Breast epithelium (tissue), 4 donors: ENCODE measurements at regions not wholly inside any gene's neighbourhood (a gene's known extent, or its start where the extent isn't known, plus 50 kb on each side); places are given as distances from the start of the nearest gene placed in this dataset.

Experiments
- DNase-seq, 2 donors: peaks; one replicate each; pipeline ENCODE4 v3.0.0-alpha.2; 2019; ENCODE audit warnings: low spot score in 2 of 2
- H3K27ac ChIP-seq, 2 donors: fragments of 200-600 bp; sonication (generic) in 1 of 2; one replicate each; pipeline ENCODE4 v1.5.1; 2016 to 2019; ENCODE audit warnings: mild to moderate bottlenecking in 1 of 2
- H3K27me3 ChIP-seq, 2 donors: fragments of 200-600 bp; sonication (generic) in 1 of 2; one replicate each; pipeline versions ENCODE4 v1.5.1 to v1.6.0; 2017 to 2019; ENCODE audit warnings: control low read depth in 1 of 2, mild to moderate bottlenecking in 1 of 2
- H3K36me3 ChIP-seq: fragments of 200-600 bp; one replicate; pipeline ENCODE4 v1.5.1; 2019
- H3K4me1 ChIP-seq, 2 donors: fragments of 200-600 bp; sonication (generic); one replicate each; pipeline ENCODE4 v1.5.1; 2016 to 2019; ENCODE audit warnings: control low read depth in 1 of 2
- H3K4me3 ChIP-seq, 3 donors: fragments of 200-600 bp; sonication (generic); 1 replicate in 2 of 3; 2 replicates in 1 of 3; pipeline ENCODE4 v1.5.1; 2016 to 2019; ENCODE audit warnings: mild to moderate bottlenecking in 3 of 3, moderate library complexity in 2 of 3
- H3K9me3 ChIP-seq, 2 donors: fragments of 200-600 bp; sonication (generic) in 1 of 2; one replicate each; pipeline ENCODE4 v1.5.1; 2016 to 2019; ENCODE audit warnings: control low read depth in 1 of 2
- POLR2A ChIP-seq: fragments of 450-650 bp; IDR thresholded peaks from one replicate; pipeline ENCODE4 v1.6.1; 2016; ENCODE audit warnings: antibody characterized with exemption, mild to moderate bottlenecking, moderate library complexity
- POLR2AphosphoS5 ChIP-seq, 3 donors: sonication (generic); formaldehyde crosslinking; IDR thresholded peaks; one replicate each; pipeline ENCODE4 v1.6.1; 2017; ENCODE audit warnings: antibody characterized with exemption in 3 of 3
- intact Hi-C: fragments of 100-400 bp; cut with DNase I; formaldehyde crosslinking; loops from one replicate; pipeline ENCODE4 v1.15.1; 2023; ENCODE audit warnings: low total_unique reads
- TF ChIP-seq, protein P1 (sequence below), 3 donors: fragments of 450-650 bp; IDR thresholded peaks; one replicate each; pipeline ENCODE4 v1.5.1; 2016 to 2017; ENCODE audit warnings: antibody characterized with exemption in 3 of 3, mild to moderate bottlenecking in 3 of 3, moderate library complexity in 3 of 3

DNA sequence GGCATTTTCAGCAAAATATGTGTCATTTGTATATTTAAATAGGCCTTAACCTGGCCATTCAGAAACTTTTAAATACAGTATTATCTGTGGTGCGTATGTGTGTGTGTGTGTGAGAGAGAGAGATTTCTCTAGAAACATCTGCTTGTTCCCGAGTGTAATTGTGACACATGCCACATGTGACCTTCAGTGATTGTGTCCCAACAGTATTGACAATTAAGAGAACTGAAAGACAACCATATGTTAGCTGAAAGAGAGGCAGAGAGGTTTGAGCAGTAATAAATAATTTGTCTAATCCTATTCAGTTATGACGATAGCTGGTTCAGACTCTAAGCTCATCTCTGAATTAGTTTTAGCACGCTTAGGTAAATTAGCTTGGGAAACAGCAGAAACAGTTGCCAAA, 1503.1 kb downstream of the PCDH9 start:
- Histone ChIP-seq H3K36me3 (no peaks in the 10 kb centered on the region), H3K4me1 (no peaks in the 10 kb centered on the region), H3K9me3 (no peaks in the 10 kb centered on the region), H3K27ac (no peak overlapping the region), H3K27me3 (no peaks in the 10 kb centered on the region), H3K4me3 (no peak overlapping the region)
- intact Hi-C loops, result no loop called here
- TF ChIP-seq POLR2A (no peak), POLR2AphosphoS5 (IDR thresholded peaks at IDR 0.05) (no peak)
- TF ChIP-seq, protein P1, sequence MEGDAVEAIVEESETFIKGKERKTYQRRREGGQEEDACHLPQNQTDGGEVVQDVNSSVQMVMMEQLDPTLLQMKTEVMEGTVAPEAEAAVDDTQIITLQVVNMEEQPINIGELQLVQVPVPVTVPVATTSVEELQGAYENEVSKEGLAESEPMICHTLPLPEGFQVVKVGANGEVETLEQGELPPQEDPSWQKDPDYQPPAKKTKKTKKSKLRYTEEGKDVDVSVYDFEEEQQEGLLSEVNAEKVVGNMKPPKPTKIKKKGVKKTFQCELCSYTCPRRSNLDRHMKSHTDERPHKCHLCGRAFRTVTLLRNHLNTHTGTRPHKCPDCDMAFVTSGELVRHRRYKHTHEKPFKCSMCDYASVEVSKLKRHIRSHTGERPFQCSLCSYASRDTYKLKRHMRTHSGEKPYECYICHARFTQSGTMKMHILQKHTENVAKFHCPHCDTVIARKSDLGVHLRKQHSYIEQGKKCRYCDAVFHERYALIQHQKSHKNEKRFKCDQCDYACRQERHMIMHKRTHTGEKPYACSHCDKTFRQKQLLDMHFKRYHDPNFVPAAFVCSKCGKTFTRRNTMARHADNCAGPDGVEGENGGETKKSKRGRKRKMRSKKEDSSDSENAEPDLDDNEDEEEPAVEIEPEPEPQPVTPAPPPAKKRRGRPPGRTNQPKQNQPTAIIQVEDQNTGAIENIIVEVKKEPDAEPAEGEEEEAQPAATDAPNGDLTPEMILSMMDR (IDR thresholded peaks at IDR 0.05), result no peak
- no peak for DNase-seq

DNA sequence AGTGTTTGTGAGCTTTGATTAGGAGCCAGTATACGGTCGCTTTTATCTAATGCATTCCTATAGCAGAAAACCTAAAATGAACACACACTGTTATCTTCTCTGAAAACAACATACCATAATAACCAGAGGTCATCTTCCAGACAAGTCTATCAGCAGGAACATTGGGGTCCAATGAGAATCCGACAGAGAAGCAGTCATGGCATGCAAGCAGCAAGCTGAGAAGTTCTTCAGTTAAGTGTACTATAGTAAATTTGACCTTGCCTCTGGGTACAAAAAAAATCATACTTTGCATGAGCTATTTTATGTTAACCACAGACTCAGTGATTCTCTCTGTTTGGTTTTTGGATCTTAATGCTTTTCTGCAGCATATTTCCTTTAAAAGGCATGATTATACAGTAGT, 1505.1 kb downstream of the PCDH9 start:
- Histone ChIP-seq H3K4me1 (no peaks in the 10 kb centered on the region), H3K36me3 (no peaks in the 10 kb centered on the region), H3K27ac (no peak overlapping the region), H3K9me3 (no peaks in the 10 kb centered on the region), H3K27me3 (no peaks in the 10 kb centered on the region), H3K4me3 (no peak overlapping the region)
- intact Hi-C loops, result no loop called here
- no peak for TF ChIP-seq POLR2AphosphoS5 (IDR thresholded peaks at IDR 0.05)
- no peak for TF ChIP-seq POLR2A
- TF ChIP-seq, protein P1 (IDR thresholded peaks at IDR 0.05), result no peak
- DNase-seq, result no peak

DNA sequence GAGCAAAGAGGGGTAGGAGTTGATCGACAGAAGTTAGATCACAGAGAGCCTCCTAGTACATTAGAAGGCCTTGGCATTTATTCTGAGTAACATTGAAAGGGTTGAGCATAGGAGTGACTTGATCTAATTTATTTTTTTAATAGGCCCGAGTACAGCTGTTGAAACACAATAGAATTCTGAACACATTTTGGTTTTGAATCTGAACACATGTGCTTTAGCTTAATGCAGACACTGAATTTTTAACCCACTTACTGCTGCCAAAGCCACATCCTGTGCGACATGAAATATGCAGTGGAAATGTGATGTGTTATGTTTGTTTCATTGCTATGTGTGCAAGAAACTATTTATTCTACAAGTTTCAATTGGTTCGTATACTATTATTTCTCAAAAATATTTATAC, 1505.9 kb downstream of the PCDH9 start:
- Histone ChIP-seq H3K4me1 (no peaks in the 10 kb centered on the region), H3K36me3 (no peaks in the 10 kb centered on the region), H3K27ac (no peak overlapping the region), H3K9me3 (no peaks in the 10 kb centered on the region), H3K4me3 (no peak overlapping the region), H3K27me3 (no peaks in the 10 kb centered on the region)
- no peak for TF ChIP-seq POLR2A
- TF ChIP-seq, protein P1 (IDR thresholded peaks at IDR 0.05), result no peak
- TF ChIP-seq POLR2AphosphoS5 (IDR thresholded peaks at IDR 0.05), result no peak
- intact Hi-C loops, result no loop called here
- no peak for DNase-seq

DNA sequence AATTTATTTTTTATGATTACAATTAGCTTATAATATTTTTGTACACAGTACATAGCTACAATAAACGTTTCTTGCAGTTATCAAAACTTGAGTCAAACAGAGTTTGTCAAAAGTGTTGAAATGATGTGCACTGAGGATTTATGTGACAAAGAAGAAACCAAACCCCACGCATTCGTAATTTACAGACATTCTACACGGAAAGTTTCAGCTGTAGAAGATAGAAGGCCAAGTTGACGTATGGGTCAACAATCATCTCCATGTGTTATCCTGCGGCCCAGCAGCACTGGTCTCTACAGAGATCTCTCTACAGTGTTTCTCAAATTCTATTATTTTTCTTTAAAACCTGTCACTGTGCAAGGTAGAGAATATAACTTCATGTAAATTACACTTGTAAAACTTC, 1507.6 kb downstream of the PCDH9 start:
- H3K9me3 ChIP-seq, result no peaks in the 10 kb centered on the region
- TF ChIP-seq POLR2AphosphoS5 (IDR thresholded peaks at IDR 0.05) (no peak), POLR2A (no peak)
- TF ChIP-seq, protein P1 (IDR thresholded peaks at IDR 0.05), result no peak
- intact Hi-C loops, result no loop called here
- H3K4me3 ChIP-seq, result no peak overlapping the region
- no peaks in the 10 kb centered on the region for H3K36me3 ChIP-seq
- no peak for DNase-seq
- no peaks in the 10 kb centered on the region for H3K4me1 ChIP-seq
- no peaks in the 10 kb centered on the region for H3K27me3 ChIP-seq
- no peak overlapping the region for H3K27ac ChIP-seq

DNA sequence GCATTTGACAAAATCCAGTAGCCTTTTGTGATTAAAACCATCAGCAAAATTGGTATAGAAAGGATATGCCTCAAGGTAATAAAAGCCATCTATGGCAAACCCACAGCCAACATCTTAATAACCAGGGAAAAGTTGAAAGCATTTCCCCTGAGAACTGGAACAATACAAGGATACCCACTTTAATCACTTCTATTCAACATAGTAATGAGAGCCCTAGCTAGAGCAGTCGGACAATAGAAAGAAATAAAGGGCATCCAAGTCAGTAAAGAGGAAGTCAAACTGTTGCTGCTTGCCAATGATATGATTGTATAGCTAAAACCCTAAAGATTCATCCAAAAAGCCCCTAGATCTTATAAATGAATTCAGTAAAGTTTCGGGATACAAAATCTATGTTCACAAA, 1510.3 kb downstream of the PCDH9 start:
- Histone ChIP-seq H3K4me3 (no peak overlapping the region), H3K4me1 (no peaks in the 10 kb centered on the region), H3K9me3 (no peaks in the 10 kb centered on the region), H3K27me3 (no peaks in the 10 kb centered on the region), H3K27ac (no peak overlapping the region), H3K36me3 (no peaks in the 10 kb centered on the region)
- TF ChIP-seq POLR2AphosphoS5 (IDR thresholded peaks at IDR 0.05) (no peak), POLR2A (no peak)
- TF ChIP-seq, protein P1 (IDR thresholded peaks at IDR 0.05), result no peak
- no peak for DNase-seq
- intact Hi-C loops, result no loop called here
